ENCODE measurements at regions not wholly inside any gene's neighbourhood (a gene's known extent, or its start where the extent isn't known, plus 50 kb on each side); places are given as distances from the start of the nearest gene placed in this dataset.

DNA sequence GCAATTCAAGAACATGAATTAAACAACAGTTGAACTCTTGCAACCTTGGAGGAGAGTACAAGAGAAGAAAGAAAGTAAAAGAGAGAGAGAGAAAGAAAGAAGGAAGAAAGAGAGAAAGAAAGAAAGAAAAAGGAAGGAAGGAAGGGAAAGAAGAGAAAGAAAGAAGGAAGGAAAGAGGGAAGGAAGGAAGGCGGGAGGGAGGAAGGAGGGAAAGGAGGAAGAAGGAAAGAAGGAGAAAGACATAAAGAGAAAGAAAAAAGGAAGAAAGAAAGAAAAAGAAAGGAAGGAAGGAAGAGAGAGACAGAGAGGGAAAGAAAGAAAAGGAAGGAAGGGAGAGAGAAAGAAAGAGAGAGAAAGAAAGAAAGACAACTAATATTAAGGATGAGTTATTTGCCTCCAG is 1106.7 kb downstream of the TYW1 start:
- DNase-seq = no peak
- Histone ChIP-seq H2AFZ (ENCODE audit: low read length) (no peak overlapping the region), H3F3A (ENCODE audit: insufficient read depth, low read length) (no peaks in the 10 kb centered on the region), H3K27ac (ENCODE audit: low read length) (no peak overlapping the region), H3K4me1 (ENCODE audit: low read length) (peaks cover 8% of the 10 kb centered on the region), H3K36me3 (replicated peaks; ENCODE audit: insufficient read depth, low read length) (no peaks in the 10 kb centered on the region), H3K4me2 (ENCODE audit: low read depth, low read length) (no peak overlapping the region), H3K9me2 (replicated peaks; ENCODE audit: insufficient read depth, low read length) (no peaks in the 10 kb centered on the region), H3K4me3 (ENCODE audit: low read length) (no peak overlapping the region), H4K20me1 (ENCODE audit: insufficient read depth, low read length) (no peaks in the 10 kb centered on the region), H3K79me2 (ENCODE audit: low read length) (no peaks in the 10 kb centered on the region), H3K9me3 (replicated peaks; ENCODE audit: insufficient read depth, low read length) (no peaks in the 10 kb centered on the region), H3K27me3 (replicated peaks; ENCODE audit: insufficient read depth, low read length) (no peaks in the 10 kb centered on the region), H3K9ac (ENCODE audit: low read length) (no peak overlapping the region)
- TF ChIP-seq EZH2phosphoT487 (IDR thresholded peaks at IDR 0.05; ENCODE audit: low read length) (no peak), EZH2 (optimal IDR thresholded peaks at IDR 0.05; ENCODE audit: low read depth, low read length) (no peak)
- TF ChIP-seq, protein P1, sequence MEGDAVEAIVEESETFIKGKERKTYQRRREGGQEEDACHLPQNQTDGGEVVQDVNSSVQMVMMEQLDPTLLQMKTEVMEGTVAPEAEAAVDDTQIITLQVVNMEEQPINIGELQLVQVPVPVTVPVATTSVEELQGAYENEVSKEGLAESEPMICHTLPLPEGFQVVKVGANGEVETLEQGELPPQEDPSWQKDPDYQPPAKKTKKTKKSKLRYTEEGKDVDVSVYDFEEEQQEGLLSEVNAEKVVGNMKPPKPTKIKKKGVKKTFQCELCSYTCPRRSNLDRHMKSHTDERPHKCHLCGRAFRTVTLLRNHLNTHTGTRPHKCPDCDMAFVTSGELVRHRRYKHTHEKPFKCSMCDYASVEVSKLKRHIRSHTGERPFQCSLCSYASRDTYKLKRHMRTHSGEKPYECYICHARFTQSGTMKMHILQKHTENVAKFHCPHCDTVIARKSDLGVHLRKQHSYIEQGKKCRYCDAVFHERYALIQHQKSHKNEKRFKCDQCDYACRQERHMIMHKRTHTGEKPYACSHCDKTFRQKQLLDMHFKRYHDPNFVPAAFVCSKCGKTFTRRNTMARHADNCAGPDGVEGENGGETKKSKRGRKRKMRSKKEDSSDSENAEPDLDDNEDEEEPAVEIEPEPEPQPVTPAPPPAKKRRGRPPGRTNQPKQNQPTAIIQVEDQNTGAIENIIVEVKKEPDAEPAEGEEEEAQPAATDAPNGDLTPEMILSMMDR (IDR thresholded peaks at IDR 0.05; ENCODE audit: low read length) = no peak

DNA sequence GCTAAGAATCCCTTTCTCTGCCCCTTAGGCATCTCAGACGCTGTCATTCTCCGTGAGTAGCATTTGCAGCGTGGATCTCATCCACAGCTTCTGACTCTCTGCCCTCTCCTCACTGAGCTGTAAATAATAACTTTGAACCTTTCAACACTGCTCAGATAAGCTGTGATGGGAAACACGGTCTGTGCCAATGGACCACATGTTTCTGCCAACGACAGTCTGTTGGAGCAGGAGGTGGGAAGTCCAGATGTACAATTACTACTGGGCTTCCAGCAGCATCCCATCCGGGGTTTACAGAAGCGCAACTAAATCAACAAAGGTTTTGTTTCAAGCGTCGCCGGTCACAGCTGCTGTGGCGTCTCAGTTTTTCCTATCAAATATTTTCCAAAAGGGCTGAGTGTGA is 1110.6 kb downstream of the TYW1 start:
- no peak overlapping the region for H3K4me2 ChIP-seq (ENCODE audit: low read depth, low read length)
- peaks cover 15% of the 10 kb centered on the region for H3K4me1 ChIP-seq (ENCODE audit: low read length)
- no peak overlapping the region for H2AFZ ChIP-seq (ENCODE audit: low read length)
- peak overlapping the region; percentile 57; the same call in 1 of the 2 replicates for H3K27ac ChIP-seq (ENCODE audit: low read length)
- H3K9me3 ChIP-seq (replicated peaks; ENCODE audit: insufficient read depth, low read length) = no peaks in the 10 kb centered on the region
- no peak for TF ChIP-seq EZH2phosphoT487 (IDR thresholded peaks at IDR 0.05; ENCODE audit: low read length)
- TF ChIP-seq EZH2 (optimal IDR thresholded peaks at IDR 0.05; ENCODE audit: low read depth, low read length) = no peak
- TF ChIP-seq, protein P1 (IDR thresholded peaks at IDR 0.05; ENCODE audit: low read length) = no peak
- no peak overlapping the region for H3K9ac ChIP-seq (ENCODE audit: low read length)
- no peaks in the 10 kb centered on the region for H3K36me3 ChIP-seq (replicated peaks; ENCODE audit: insufficient read depth, low read length)
- DNase-seq = no peak
- H3F3A ChIP-seq (ENCODE audit: insufficient read depth, low read length) = no peaks in the 10 kb centered on the region
- H3K4me3 ChIP-seq (ENCODE audit: low read length) = no peak overlapping the region
- H3K27me3 ChIP-seq (replicated peaks; ENCODE audit: insufficient read depth, low read length) = no peaks in the 10 kb centered on the region
- no peaks in the 10 kb centered on the region for H3K79me2 ChIP-seq (ENCODE audit: low read length)
- H3K9me2 ChIP-seq (replicated peaks; ENCODE audit: insufficient read depth, low read length) = no peaks in the 10 kb centered on the region
- no peaks in the 10 kb centered on the region for H4K20me1 ChIP-seq (ENCODE audit: insufficient read depth, low read length)

DNA sequence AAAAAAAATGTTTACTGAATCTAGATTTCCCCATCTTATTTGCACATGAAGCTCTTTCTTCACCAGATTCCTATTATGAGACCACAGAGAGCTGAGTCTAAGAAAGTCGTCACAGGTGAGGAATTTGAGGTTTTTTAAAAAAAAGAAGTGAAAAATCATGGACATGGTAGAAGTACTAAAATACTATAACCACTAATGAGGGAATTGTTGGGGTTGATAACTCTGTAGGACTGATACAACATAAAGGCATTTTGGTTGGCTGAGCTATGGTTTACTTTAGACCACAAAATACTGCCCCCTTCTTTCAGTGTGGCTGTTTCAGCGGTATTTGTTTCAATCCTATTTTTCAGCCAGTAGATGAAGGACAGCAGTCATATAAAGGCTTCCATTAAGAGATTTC is 1111.3 kb downstream of the TYW1 start:
- Histone ChIP-seq H3K4me2 (ENCODE audit: low read depth, low read length) (peak overlapping the region; percentile 8; the same call in 1 of the 2 replicates), H3F3A (ENCODE audit: insufficient read depth, low read length) (no peaks in the 10 kb centered on the region), H3K36me3 (replicated peaks; ENCODE audit: insufficient read depth, low read length) (no peaks in the 10 kb centered on the region), H3K9ac (ENCODE audit: low read length) (no peak overlapping the region), H3K4me3 (ENCODE audit: low read length) (no peak overlapping the region), H3K4me1 (ENCODE audit: low read length) (peaks cover 15% of the 10 kb centered on the region), H3K9me3 (replicated peaks; ENCODE audit: insufficient read depth, low read length) (no peaks in the 10 kb centered on the region), H3K27ac (ENCODE audit: low read length) (peak overlapping the region; percentile 57; the same call in 1 of the 2 replicates), H3K27me3 (replicated peaks; ENCODE audit: insufficient read depth, low read length) (no peaks in the 10 kb centered on the region), H3K9me2 (replicated peaks; ENCODE audit: insufficient read depth, low read length) (no peaks in the 10 kb centered on the region), H3K79me2 (ENCODE audit: low read length) (no peaks in the 10 kb centered on the region), H4K20me1 (ENCODE audit: insufficient read depth, low read length) (no peaks in the 10 kb centered on the region), H2AFZ (ENCODE audit: low read length) (no peak overlapping the region)
- peak; percentile 55 for DNase-seq
- TF ChIP-seq EZH2 (optimal IDR thresholded peaks at IDR 0.05; ENCODE audit: low read depth, low read length) = no peak
- TF ChIP-seq, protein P1 (IDR thresholded peaks at IDR 0.05; ENCODE audit: low read length) = peak; percentile 16; the same call in 1 of the 2 replicates
